ENCODE measurements at regions not wholly inside any gene's neighbourhood (a gene's known extent, or its start where the extent isn't known, plus 50 kb on each side); places are given as distances from the start of the nearest gene placed in this dataset.

DNA sequence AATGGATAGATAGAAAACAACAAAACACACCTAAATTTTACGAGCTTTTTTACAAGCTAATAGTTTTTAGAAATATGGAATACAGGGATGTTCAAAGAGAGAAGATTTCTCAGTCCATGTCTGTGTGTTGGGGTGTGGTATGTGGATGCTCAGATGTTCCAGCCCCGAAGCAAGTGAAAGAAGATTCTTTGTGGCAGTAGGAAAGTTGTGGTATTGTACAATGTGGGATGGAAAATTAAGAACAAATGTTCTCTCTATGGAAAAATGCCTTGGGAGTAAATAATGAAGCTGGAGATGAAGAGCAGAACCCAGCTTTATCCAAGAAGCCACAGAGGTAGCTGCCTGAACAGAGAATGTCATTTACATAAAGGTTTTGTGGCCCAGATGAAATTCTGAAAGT is 150.3 kb upstream of the PRKD1 start:
- H3K27me3 Mint-ChIP-seq (ENCODE audit: low read depth, unreplicated experiment), result no peaks in the 10 kb centered on the region
- no peak overlapping the region for H3K9ac ChIP-seq (ENCODE audit: low read length)
- no peak overlapping the region for H3K4me3 Mint-ChIP-seq (ENCODE audit: unreplicated experiment)
- no peak overlapping the region for H3K27ac Mint-ChIP-seq (ENCODE audit: unreplicated experiment)
- H3K4me1 ChIP-seq (ENCODE audit: insufficient read depth, low read length), result no peaks in the 10 kb centered on the region
- peak; percentile 2 for DNase-seq (ENCODE audit: low read depth)
- H3K36me3 Mint-ChIP-seq (ENCODE audit: low read depth, unreplicated experiment), result no peaks in the 10 kb centered on the region
- no peak overlapping the region for H2AFZ ChIP-seq (ENCODE audit: low read depth, low read length)
- no peaks in the 10 kb centered on the region for H3K27me3 ChIP-seq (ENCODE audit: insufficient read depth, low read length)
- no peaks in the 10 kb centered on the region for H3K36me3 ChIP-seq (ENCODE audit: insufficient read depth, low read length)
- H3K4me2 ChIP-seq (ENCODE audit: low read length), result no peak overlapping the region
- no peaks in the 10 kb centered on the region for H4K20me1 ChIP-seq (ENCODE audit: insufficient read depth, low read length)
- H3K79me2 ChIP-seq (ENCODE audit: insufficient read depth, low read length), result no peaks in the 10 kb centered on the region
- H3K9me3 ChIP-seq (ENCODE audit: insufficient read depth, low read depth, low read length), result no peaks in the 10 kb centered on the region
- no peak overlapping the region for H3K4me3 ChIP-seq (ENCODE audit: insufficient read depth, low read depth, low read length)
- TF ChIP-seq, protein P1, sequence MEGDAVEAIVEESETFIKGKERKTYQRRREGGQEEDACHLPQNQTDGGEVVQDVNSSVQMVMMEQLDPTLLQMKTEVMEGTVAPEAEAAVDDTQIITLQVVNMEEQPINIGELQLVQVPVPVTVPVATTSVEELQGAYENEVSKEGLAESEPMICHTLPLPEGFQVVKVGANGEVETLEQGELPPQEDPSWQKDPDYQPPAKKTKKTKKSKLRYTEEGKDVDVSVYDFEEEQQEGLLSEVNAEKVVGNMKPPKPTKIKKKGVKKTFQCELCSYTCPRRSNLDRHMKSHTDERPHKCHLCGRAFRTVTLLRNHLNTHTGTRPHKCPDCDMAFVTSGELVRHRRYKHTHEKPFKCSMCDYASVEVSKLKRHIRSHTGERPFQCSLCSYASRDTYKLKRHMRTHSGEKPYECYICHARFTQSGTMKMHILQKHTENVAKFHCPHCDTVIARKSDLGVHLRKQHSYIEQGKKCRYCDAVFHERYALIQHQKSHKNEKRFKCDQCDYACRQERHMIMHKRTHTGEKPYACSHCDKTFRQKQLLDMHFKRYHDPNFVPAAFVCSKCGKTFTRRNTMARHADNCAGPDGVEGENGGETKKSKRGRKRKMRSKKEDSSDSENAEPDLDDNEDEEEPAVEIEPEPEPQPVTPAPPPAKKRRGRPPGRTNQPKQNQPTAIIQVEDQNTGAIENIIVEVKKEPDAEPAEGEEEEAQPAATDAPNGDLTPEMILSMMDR (IDR thresholded peaks at IDR 0.05; ENCODE audit: insufficient read depth, low read depth, low read length), result no peak
- no peak for TF ChIP-seq EZH2 (IDR thresholded peaks at IDR 0.05; ENCODE audit: insufficient read depth, low read length)
- peaks cover 7% of the 10 kb centered on the region for H3K9me3 Mint-ChIP-seq (ENCODE audit: unreplicated experiment)
- H3K4me1 Mint-ChIP-seq (ENCODE audit: low read depth, unreplicated experiment), result no peaks in the 10 kb centered on the region
- no peak overlapping the region for H3K27ac ChIP-seq (ENCODE audit: low read depth, low read length)
- no peak for FAIRE-seq

DNA sequence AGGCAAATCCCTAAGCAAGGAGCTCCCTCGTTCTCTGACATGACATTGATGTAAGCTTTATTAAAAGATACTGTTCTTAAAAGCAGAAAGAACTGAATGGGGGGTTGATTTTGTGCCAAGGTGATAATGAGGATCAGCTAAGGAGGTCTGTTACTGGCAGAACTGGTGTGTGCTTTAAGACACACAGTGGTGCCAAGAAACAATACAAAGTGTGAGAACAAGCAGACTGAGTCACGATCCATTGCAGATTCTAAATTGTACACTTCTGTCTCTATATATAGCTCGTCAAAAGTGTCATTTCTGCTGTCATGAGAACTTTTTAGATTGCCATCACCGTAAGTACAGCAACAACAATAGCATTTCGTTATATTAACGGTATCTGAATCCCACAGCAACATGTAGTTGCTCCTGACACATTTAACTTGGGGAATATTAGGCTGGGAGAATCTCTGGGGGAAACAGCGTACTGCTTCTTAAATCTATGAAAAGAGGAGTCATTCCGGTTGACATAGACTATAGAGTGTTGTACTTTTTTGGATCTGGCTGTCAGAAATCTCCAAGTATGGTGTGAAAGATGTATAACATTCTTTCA is 151.3 kb upstream of the PRKD1 start:
- Histone ChIP-seq H3K27ac (ENCODE audit: low read depth, low read length) (no peak overlapping the region), H3K9me3 (ENCODE audit: insufficient read depth, low read depth, low read length) (no peaks in the 10 kb centered on the region), H3K27me3 (ENCODE audit: insufficient read depth, low read length) (no peaks in the 10 kb centered on the region), H3K4me1 (ENCODE audit: insufficient read depth, low read length) (no peaks in the 10 kb centered on the region), H4K20me1 (ENCODE audit: insufficient read depth, low read length) (no peaks in the 10 kb centered on the region), H3K79me2 (ENCODE audit: insufficient read depth, low read length) (no peaks in the 10 kb centered on the region), H2AFZ (ENCODE audit: low read depth, low read length) (no peak overlapping the region), H3K4me3 (ENCODE audit: insufficient read depth, low read depth, low read length) (no peak overlapping the region), H3K36me3 (ENCODE audit: insufficient read depth, low read length) (no peaks in the 10 kb centered on the region), H3K4me2 (ENCODE audit: low read length) (no peak overlapping the region), H3K9ac (ENCODE audit: low read length) (no peak overlapping the region)
- TF ChIP-seq, protein P1 (IDR thresholded peaks at IDR 0.05; ENCODE audit: insufficient read depth, low read depth, low read length), result no peak
- TF ChIP-seq EZH2 (IDR thresholded peaks at IDR 0.05; ENCODE audit: insufficient read depth, low read length), result no peak
- H3K4me1 Mint-ChIP-seq (ENCODE audit: low read depth, unreplicated experiment), result no peaks in the 10 kb centered on the region
- H3K27me3 Mint-ChIP-seq (ENCODE audit: low read depth, unreplicated experiment), result no peaks in the 10 kb centered on the region
- peaks cover 7% of the 10 kb centered on the region for H3K9me3 Mint-ChIP-seq (ENCODE audit: unreplicated experiment)
- no peak overlapping the region for H3K27ac Mint-ChIP-seq (ENCODE audit: unreplicated experiment)
- DNase-seq (ENCODE audit: low read depth) (no peak), FAIRE-seq (no peak)
- no peaks in the 10 kb centered on the region for H3K36me3 Mint-ChIP-seq (ENCODE audit: low read depth, unreplicated experiment)
- H3K4me3 Mint-ChIP-seq (ENCODE audit: unreplicated experiment), result no peak overlapping the region

DNA sequence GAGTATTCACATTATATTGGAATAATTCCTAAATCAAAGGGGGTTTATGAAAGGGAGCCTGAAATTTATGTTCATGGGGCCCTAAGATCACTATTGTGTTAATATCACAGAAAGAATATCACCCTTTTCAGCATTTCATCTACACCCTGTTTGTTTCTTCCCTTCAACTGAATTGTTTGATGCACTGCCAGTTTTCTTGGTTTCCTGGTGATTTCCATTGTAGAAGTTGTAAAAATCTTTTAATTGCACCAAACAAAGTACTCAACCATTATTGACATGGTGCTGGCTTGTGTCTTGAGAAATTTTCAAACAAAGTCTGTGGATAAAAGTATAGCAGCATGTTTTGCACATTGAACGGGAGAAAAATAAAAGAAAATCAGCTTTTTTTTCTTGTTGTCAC is 154.8 kb upstream of the PRKD1 start:
- Histone ChIP-seq H3K4me2 (ENCODE audit: low read length) (no peak overlapping the region), H3K27me3 (ENCODE audit: insufficient read depth, low read length) (no peaks in the 10 kb centered on the region), H3K4me3 (ENCODE audit: insufficient read depth, low read depth, low read length) (no peak overlapping the region), H3K79me2 (ENCODE audit: insufficient read depth, low read length) (no peaks in the 10 kb centered on the region), H3K27ac (ENCODE audit: low read depth, low read length) (no peak overlapping the region), H2AFZ (ENCODE audit: low read depth, low read length) (no peak overlapping the region), H3K9me3 (ENCODE audit: insufficient read depth, low read depth, low read length) (peaks cover 8% of the 10 kb centered on the region), H3K4me1 (ENCODE audit: insufficient read depth, low read length) (no peaks in the 10 kb centered on the region), H3K36me3 (ENCODE audit: insufficient read depth, low read length) (no peaks in the 10 kb centered on the region), H4K20me1 (ENCODE audit: insufficient read depth, low read length) (no peaks in the 10 kb centered on the region), H3K9ac (ENCODE audit: low read length) (no peak overlapping the region)
- Mint-ChIP-seq H3K36me3 (ENCODE audit: low read depth, unreplicated experiment) (no peaks in the 10 kb centered on the region), H3K4me3 (ENCODE audit: unreplicated experiment) (no peak overlapping the region), H3K4me1 (ENCODE audit: low read depth, unreplicated experiment) (no peaks in the 10 kb centered on the region), H3K27me3 (ENCODE audit: low read depth, unreplicated experiment) (no peaks in the 10 kb centered on the region), H3K9me3 (ENCODE audit: unreplicated experiment) (no peaks in the 10 kb centered on the region), H3K27ac (ENCODE audit: unreplicated experiment) (no peak overlapping the region)
- FAIRE-seq, result no peak
- no peak for DNase-seq (ENCODE audit: low read depth)
- TF ChIP-seq, protein P1 (IDR thresholded peaks at IDR 0.05; ENCODE audit: insufficient read depth, low read depth, low read length), result no peak
- TF ChIP-seq EZH2 (IDR thresholded peaks at IDR 0.05; ENCODE audit: insufficient read depth, low read length), result no peak

Measured in astrocyte (in vitro differentiated cells and primary cell).